ENCODE measurements at regions not wholly inside any gene's neighbourhood (a gene's known extent, or its start where the extent isn't known, plus 50 kb on each side); places are given as distances from the start of the nearest gene placed in this dataset.

GRCh38 chr2:780581-780980 is 103.4 kb upstream of the TMEM18 start:
- TF ChIP-seq, protein P1, sequence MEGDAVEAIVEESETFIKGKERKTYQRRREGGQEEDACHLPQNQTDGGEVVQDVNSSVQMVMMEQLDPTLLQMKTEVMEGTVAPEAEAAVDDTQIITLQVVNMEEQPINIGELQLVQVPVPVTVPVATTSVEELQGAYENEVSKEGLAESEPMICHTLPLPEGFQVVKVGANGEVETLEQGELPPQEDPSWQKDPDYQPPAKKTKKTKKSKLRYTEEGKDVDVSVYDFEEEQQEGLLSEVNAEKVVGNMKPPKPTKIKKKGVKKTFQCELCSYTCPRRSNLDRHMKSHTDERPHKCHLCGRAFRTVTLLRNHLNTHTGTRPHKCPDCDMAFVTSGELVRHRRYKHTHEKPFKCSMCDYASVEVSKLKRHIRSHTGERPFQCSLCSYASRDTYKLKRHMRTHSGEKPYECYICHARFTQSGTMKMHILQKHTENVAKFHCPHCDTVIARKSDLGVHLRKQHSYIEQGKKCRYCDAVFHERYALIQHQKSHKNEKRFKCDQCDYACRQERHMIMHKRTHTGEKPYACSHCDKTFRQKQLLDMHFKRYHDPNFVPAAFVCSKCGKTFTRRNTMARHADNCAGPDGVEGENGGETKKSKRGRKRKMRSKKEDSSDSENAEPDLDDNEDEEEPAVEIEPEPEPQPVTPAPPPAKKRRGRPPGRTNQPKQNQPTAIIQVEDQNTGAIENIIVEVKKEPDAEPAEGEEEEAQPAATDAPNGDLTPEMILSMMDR (IDR thresholded peaks at IDR 0.05; ENCODE audit: poor library complexity): no peak
- TF ChIP-seq EZH2phosphoT487 (IDR thresholded peaks at IDR 0.05; ENCODE audit: low read depth, severe bottlenecking, unreplicated experiment) (no peak), EZH2 (IDR thresholded peaks at IDR 0.05; ENCODE audit: borderline replicate concordance) (no peak)
- no peaks in the 10 kb centered on the region for H3K9me2 ChIP-seq (replicated peaks; ENCODE audit: insufficient read depth)
- H2AFZ ChIP-seq: no peak overlapping the region
- H4K20me1 ChIP-seq (ENCODE audit: insufficient read depth, poor library complexity, severe bottlenecking): no peaks in the 10 kb centered on the region
- H3K27me3 ChIP-seq: no peaks in the 10 kb centered on the region
- H3K9me3 ChIP-seq (ENCODE audit: low read depth): no peaks in the 10 kb centered on the region
- H3K27ac ChIP-seq: no peak overlapping the region
- no peak overlapping the region for H3K4me2 ChIP-seq
- no peak for DNase-seq (ENCODE audit: low spot score)
- WGBS (ENCODE audit: low lambda C conversion rate, missing lambda C conversion rate): 94% methylated on average over 8 of the region's 8 CpGs
- no peaks in the 10 kb centered on the region for H3K36me3 ChIP-seq (replicated peaks; ENCODE audit: insufficient read depth, low read depth)
- H3K4me1 ChIP-seq (ENCODE audit: insufficient read depth): no peaks in the 10 kb centered on the region
- no peak overlapping the region for H3K4me3 ChIP-seq
- H3K79me2 ChIP-seq: no peaks in the 10 kb centered on the region

GRCh38 chr2:780002-780401 is 102.8 kb upstream of the TMEM18 start:
- 75% methylated on average over 9 of the region's 9 CpGs for WGBS (ENCODE audit: low lambda C conversion rate, missing lambda C conversion rate)
- no peak overlapping the region for H3K27ac ChIP-seq
- no peaks in the 10 kb centered on the region for H4K20me1 ChIP-seq (ENCODE audit: insufficient read depth, poor library complexity, severe bottlenecking)
- no peak overlapping the region for H3K4me2 ChIP-seq
- no peaks in the 10 kb centered on the region for H3K4me1 ChIP-seq (ENCODE audit: insufficient read depth)
- no peaks in the 10 kb centered on the region for H3K27me3 ChIP-seq
- no peak overlapping the region for H3K4me3 ChIP-seq
- no peak for TF ChIP-seq EZH2 (IDR thresholded peaks at IDR 0.05; ENCODE audit: borderline replicate concordance)
- no peaks in the 10 kb centered on the region for H3K9me2 ChIP-seq (replicated peaks; ENCODE audit: insufficient read depth)
- DNase-seq (ENCODE audit: low spot score): no peak
- no peaks in the 10 kb centered on the region for H3K9me3 ChIP-seq (ENCODE audit: low read depth)
- no peaks in the 10 kb centered on the region for H3K79me2 ChIP-seq
- H3K36me3 ChIP-seq (replicated peaks; ENCODE audit: insufficient read depth, low read depth): no peaks in the 10 kb centered on the region
- H2AFZ ChIP-seq: no peak overlapping the region

- Histone ChIP-seq H3K4me1 (ENCODE audit: insufficient read depth) (no peaks in the 10 kb centered on the region), H3K79me2 (no peaks in the 10 kb centered on the region), H4K20me1 (ENCODE audit: insufficient read depth, poor library complexity, severe bottlenecking) (no peaks in the 10 kb centered on the region), H3K27me3 (no peaks in the 10 kb centered on the region), H3K36me3 (replicated peaks; ENCODE audit: insufficient read depth, low read depth) (no peaks in the 10 kb centered on the region), H2AFZ (no peak overlapping the region), H3K4me2 (no peak overlapping the region), H3K27ac (no peak overlapping the region), H3K9me3 (ENCODE audit: low read depth) (no peaks in the 10 kb centered on the region), H3K4me3 (no peak overlapping the region), H3K9me2 (replicated peaks; ENCODE audit: insufficient read depth) (no peaks in the 10 kb centered on the region)
- WGBS (ENCODE audit: low lambda C conversion rate, missing lambda C conversion rate): 62% methylated on average over 17 of the region's 17 CpGs
- TF ChIP-seq EZH2phosphoT487 (IDR thresholded peaks at IDR 0.05; ENCODE audit: low read depth, severe bottlenecking, unreplicated experiment) (no peak), EZH2 (IDR thresholded peaks at IDR 0.05; ENCODE audit: borderline replicate concordance) (no peak)
- TF ChIP-seq, protein P1 (IDR thresholded peaks at IDR 0.05; ENCODE audit: poor library complexity): no peak
- DNase-seq (ENCODE audit: low spot score): no peak
Measured at GRCh38 chr2:778731-779350, 101.6 kb upstream of the TMEM18 start.

GRCh38 chr2:777546-777945 is 100.3 kb upstream of the TMEM18 start:
- Histone ChIP-seq H3K36me3 (replicated peaks; ENCODE audit: insufficient read depth, low read depth) (no peaks in the 10 kb centered on the region), H3K4me1 (ENCODE audit: insufficient read depth) (no peaks in the 10 kb centered on the region), H3K27ac (no peak overlapping the region), H4K20me1 (ENCODE audit: insufficient read depth, poor library complexity, severe bottlenecking) (no peaks in the 10 kb centered on the region), H3K9me3 (ENCODE audit: low read depth) (no peaks in the 10 kb centered on the region), H3K27me3 (no peaks in the 10 kb centered on the region), H3K9me2 (replicated peaks; ENCODE audit: insufficient read depth) (no peaks in the 10 kb centered on the region), H3K4me2 (no peak overlapping the region), H3K79me2 (no peaks in the 10 kb centered on the region), H3K4me3 (no peak overlapping the region), H2AFZ (no peak overlapping the region)
- WGBS (ENCODE audit: low lambda C conversion rate, missing lambda C conversion rate): 93% methylated on average over 8 of the region's 8 CpGs
- no peak for DNase-seq (ENCODE audit: low spot score)
- TF ChIP-seq, protein P1 (IDR thresholded peaks at IDR 0.05; ENCODE audit: poor library complexity): no peak
- no peak for TF ChIP-seq EZH2phosphoT487 (IDR thresholded peaks at IDR 0.05; ENCODE audit: low read depth, severe bottlenecking, unreplicated experiment)
- TF ChIP-seq EZH2 (IDR thresholded peaks at IDR 0.05; ENCODE audit: borderline replicate concordance): no peak

All from hepatocyte (in vitro differentiated cells).